Heart right ventricle (tissue), 16 donors: ENCODE measurements at regions not wholly inside any gene's neighbourhood (a gene's known extent, or its start where the extent isn't known, plus 50 kb on each side); places are given as distances from the start of the nearest gene placed in this dataset.

Source experiments
- ATAC-seq, 8 donors: fragments of 200-7000 bp; cut with Tn5 transposase; one replicate each; pipeline ENCODE4 v1.9.1; 2020; ENCODE audit warnings: mild to moderate bottlenecking in 8 of 8, moderate library complexity in 8 of 8, moderate number of reproducible peaks in 1 of 8
- DNase-seq, 2 donors: peaks; one replicate each; pipeline ENCODE4 v3.0.0-alpha.2; 2020
- H3K27ac ChIP-seq, 10 donors: fragments of 200-600 bp; sonication (generic) in 2 of 10; one replicate each; pipeline versions ENCODE4 v1.5.0 to v1.8.0; 2020 to 2022; ENCODE audit warnings: mild to moderate bottlenecking in 3 of 10
- H3K27me3 ChIP-seq, 7 donors: fragments of 200-600 bp; one replicate each; pipeline ENCODE4 v1.8.0; 2021 to 2022; ENCODE audit warnings: mild to moderate bottlenecking in 2 of 7
- H3K36me3 ChIP-seq, 9 donors: fragments of 200-600 bp; sonication (generic) in 1 of 9; one replicate each; pipeline versions ENCODE4 v1.5.0 to v1.8.0; 2020 to 2022; ENCODE audit warnings: mild to moderate bottlenecking in 2 of 9
- H3K4me1 ChIP-seq, 9 donors: fragments of 200-600 bp; sonication (generic) in 1 of 9; one replicate each; pipeline versions ENCODE4 v1.5.0 to v1.8.0; 2020 to 2022; ENCODE audit warnings: mild to moderate bottlenecking in 4 of 9
- H3K4me3 ChIP-seq, 10 donors: fragments of 200-600 bp; sonication (generic) in 2 of 10; one replicate each; pipeline versions ENCODE4 v1.5.0 to v1.8.0; 2020 to 2022; ENCODE audit warnings: mild to moderate bottlenecking in 7 of 10, moderate library complexity in 2 of 10
- H3K9me3 ChIP-seq, 11 donors: fragments of 200-600 bp in 10 of 11; sonication (generic) in 2 of 11; one replicate each; pipeline versions ENCODE4 v1.5.0 to v1.8.0; 2013 to 2022; ENCODE audit warnings: mild to moderate bottlenecking in 2 of 11, control low read depth in 1 of 11, moderate library complexity in 1 of 11
- CTCF ChIP-seq, 9 donors: fragments of 200-600 bp; sonication (generic) in 2 of 9; IDR thresholded peaks; one replicate each; pipeline versions ENCODE4 v1.5.0 to v1.8.0; 2021 to 2022; ENCODE audit warnings: antibody characterized with exemption in 9 of 9, mild to moderate bottlenecking in 5 of 9, moderate library complexity in 1 of 9
- WGBS, 2 donors: extraction: QIAGEN DNeasy Blood & Tissue Kit; methylation state at CpG; one replicate each; pipeline ENCODE4 v1.1.7; 2013; ENCODE audit warnings: inconsistent platforms in 1 of 2; 5-methylcytosine and 5-hydroxymethylcytosine counted together
- intact Hi-C, 10 donors: fragments of 100-400 bp; cut with DNase I; formaldehyde crosslinking; loops; one replicate each; pipeline versions ENCODE4 v1.11.1 to v1.14.2; 2022
- donor health status: Arrhythmogenic right ventricular cardiomyopathy.
- donor health status: ischemic (EF 13 %, LVEDD 7.1; RV severe dilation, severe dysfunction).
- donor health status: healthy with polysubstance abuse.
- donor health status: DM: no; HTN: yes; CAD: no.
- donor health status: DM: no; HTN: no; CAD: no.
- donor health status: ischemic (EF 25% LVEDD 6.9; RV normal size, moderate dysfunction).
- donor health status: ischemic (EF 25% LVEDD 5.7; RV mildly dilated, moderate dysfunction).
- donor health status: healthy.
- donor health status: DM: yes; HTN: yes; CAD: no.
- donor health status: Ischemic cardiomyopathy.
- donor health status: ischemic (EF 35%, LVEDD 5.7; RV mildly dilated, moderate dysfunction).
- donor health status: nonischemic (EF 11% LVEDD 7.7; RV severe dilation, severe dysfunction).
- donor health status: DM: yes; HTN: yes; CAD: no.
- donor health status: PGD.
- donor health status: ischemic (EF 29% LVEDD 5.4; RV normal size, mild dysfunction).
- donor health status: nonischemic (EF 23%, LVEDD 6.1; RV moderate dilation, normal function).

- Histone ChIP-seq H3K4me3 (no peak overlapping the region), H3K36me3 (no peaks in the 10 kb centered on the region), H3K27me3 (no peaks in the 10 kb centered on the region), H3K9me3 (peaks cover 0 to 19% (median 0%) of the 10 kb centered on the region in 11 donors), H3K27ac (no peak overlapping the region), H3K4me1 (peaks cover 0 to 7% (median 0%) of the 10 kb centered on the region in 9 donors)
- intact Hi-C loops: no loop called here
- ATAC-seq (no peak), DNase-seq (no peak)
- TF ChIP-seq CTCF (IDR thresholded peaks at IDR 0.05): no peak
- WGBS, 2 donors: 68 to 74% methylated on average over 4 of the region's 4 CpGs
Measured at GRCh38 chr5:126265917-126266316, 157.3 kb upstream of the GRAMD2B start.

- Histone ChIP-seq H3K4me1 (peaks cover 0 to 7% (median 0%) of the 10 kb centered on the region in 9 donors), H3K27me3 (no peaks in the 10 kb centered on the region), H3K9me3 (peaks cover 0 to 8% (median 0%) of the 10 kb centered on the region in 11 donors), H3K27ac (no peak overlapping the region), H3K36me3 (no peaks in the 10 kb centered on the region), H3K4me3 (no peak overlapping the region)
- TF ChIP-seq CTCF (IDR thresholded peaks at IDR 0.05): no peak
- ATAC-seq (no peak), DNase-seq (no peak)
- 62 to 83% methylated on average over 4 of the region's 4 CpGs for WGBS, 2 donors
- intact Hi-C loops: no loop called here
Measured at GRCh38 chr5:126267438-126267837, 155.8 kb upstream of the GRAMD2B start.

- no peaks in the 10 kb centered on the region for H3K36me3 ChIP-seq
- H3K9me3 ChIP-seq: peaks cover 0 to 8% (median 0%) of the 10 kb centered on the region in 11 donors
- DNase-seq (no peak), ATAC-seq (no peak)
- no peak overlapping the region for H3K4me3 ChIP-seq
- no peaks in the 10 kb centered on the region for H3K27me3 ChIP-seq
- intact Hi-C loops: no loop called here
- no peak overlapping the region for H3K27ac ChIP-seq
- WGBS, 2 donors: 62 to 68% methylated on average over 3 of the region's 3 CpGs
- no peaks in the 10 kb centered on the region for H3K4me1 ChIP-seq
- TF ChIP-seq CTCF (IDR thresholded peaks at IDR 0.05): no peak
Measured at GRCh38 chr5:126268697-126269315, 154.4 kb upstream of the GRAMD2B start.

GRCh38 chr5:126269511-126269910 is 153.7 kb upstream of the GRAMD2B start:
- WGBS, 2 donors: 92 to 95% methylated on average over 1 of the region's 1 CpG
- H3K36me3 ChIP-seq: no peaks in the 10 kb centered on the region
- intact Hi-C loops: no loop called here

More at GRCh38 chr5:126269511-126269910, 153.7 kb upstream of the GRAMD2B start:
- Histone ChIP-seq H3K4me1 (no peaks in the 10 kb centered on the region), H3K9me3 (peaks cover 0 to 8% (median 0%) of the 10 kb centered on the region in 11 donors), H3K27me3 (no peaks in the 10 kb centered on the region), H3K27ac (no peak overlapping the region), H3K4me3 (no peak overlapping the region)
- ATAC-seq (no peak), DNase-seq (no peak)
- no peak for TF ChIP-seq CTCF (IDR thresholded peaks at IDR 0.05)
